DOHH2 (cell line): ENCODE measurements at regions not wholly inside any gene's neighbourhood (a gene's known extent, or its start where the extent isn't known, plus 50 kb on each side); places are given as distances from the start of the nearest gene placed in this dataset.

Source experiments
- H3F3A ChIP-seq: fragments of 200-600 bp; sonication (generic), shearing (Covaris generic); 2 replicates; pipeline ENCODE4 v1.6.0; 2016; ENCODE audit warnings: antibody characterized with exemption, mild to moderate bottlenecking; ENCODE audit not compliant: control insufficient read depth, insufficient read depth
- H3K27ac ChIP-seq: fragments of 200-600 bp; sonication (generic); 2 replicates; pipeline ENCODE4 v1.5.1; 2014; ENCODE audit warnings: low read depth, mild to moderate bottlenecking, low read length, moderate library complexity
- H3K27me3 ChIP-seq: fragments of 200-600 bp; sonication (generic); 2 replicates; pipeline ENCODE4 v1.6.1; 2014; ENCODE audit warnings: mild to moderate bottlenecking, low read length, mixed read lengths; ENCODE audit not compliant: control insufficient read depth
- H3K36me3 ChIP-seq: fragments of 200-600 bp; sonication (generic); 2 replicates; pipeline ENCODE4 v1.6.1; 2014; ENCODE audit warnings: mild to moderate bottlenecking, low read length, moderate library complexity, mixed read lengths; ENCODE audit not compliant: control insufficient read depth
- H3K4me1 ChIP-seq: fragments of 200-600 bp; sonication (generic); 2 replicates; pipeline ENCODE4 v1.6.1; 2014; ENCODE audit warnings: mild to moderate bottlenecking, low read length, mixed read lengths; ENCODE audit not compliant: control insufficient read depth
- H3K4me2 ChIP-seq: fragments of 200-600 bp; sonication (generic); 2 replicates; pipeline ENCODE4 v1.6.0; 2014; ENCODE audit warnings: mild to moderate bottlenecking, low read length, moderate library complexity
- H3K4me3 ChIP-seq: fragments of 200-600 bp; sonication (generic); 2 replicates; pipeline ENCODE4 v1.5.1; 2014; ENCODE audit warnings: mild to moderate bottlenecking, low read length, mixed read lengths
- H3K79me2 ChIP-seq: fragments of 200-600 bp; sonication (generic); 2 replicates; pipeline ENCODE4 v1.6.1; 2014; ENCODE audit warnings: mild to moderate bottlenecking, low read length, mixed read lengths; ENCODE audit not compliant: control insufficient read depth
- H3K9me2 ChIP-seq: fragments of 200-600 bp; sonication (generic); replicated peaks from 2 replicates; pipeline ENCODE4 v1.6.1; 2014; ENCODE audit warnings: mild to moderate bottlenecking, low read length, mixed read lengths; ENCODE audit not compliant: control insufficient read depth
- H3K9me3 ChIP-seq: fragments of 200-600 bp; sonication (generic); 2 replicates; pipeline ENCODE4 v1.6.1; 2014; ENCODE audit warnings: antibody characterized with exemption, low read length, mixed read lengths; ENCODE audit not compliant: control insufficient read depth, insufficient read depth
- H4K20me1 ChIP-seq: fragments of 200-600 bp; sonication (generic); 2 replicates; pipeline ENCODE4 v1.6.0; 2014; ENCODE audit warnings: low read depth, mild to moderate bottlenecking, antibody characterized with exemption, low read length, moderate library complexity; ENCODE audit not compliant: control insufficient read depth, insufficient read depth
- EZH2phosphoT487 ChIP-seq: fragments of 200-600 bp; sonication (generic); IDR thresholded peaks from 2 replicates; pipeline ENCODE4 v1.6.1; 2017; ENCODE audit warnings: borderline replicate concordance, mild to moderate bottlenecking, antibody characterized with exemption, low read length, moderate library complexity, mixed read lengths
- TF ChIP-seq, protein P1 (sequence below): fragments of 200-600 bp; sonication (generic); IDR thresholded peaks from one replicate; pipeline ENCODE4 v1.5.1; 2014; ENCODE audit warnings: antibody characterized with exemption, mild to moderate bottlenecking, low read depth, low read length; ENCODE audit not compliant: poor library complexity, severe bottlenecking

DNA sequence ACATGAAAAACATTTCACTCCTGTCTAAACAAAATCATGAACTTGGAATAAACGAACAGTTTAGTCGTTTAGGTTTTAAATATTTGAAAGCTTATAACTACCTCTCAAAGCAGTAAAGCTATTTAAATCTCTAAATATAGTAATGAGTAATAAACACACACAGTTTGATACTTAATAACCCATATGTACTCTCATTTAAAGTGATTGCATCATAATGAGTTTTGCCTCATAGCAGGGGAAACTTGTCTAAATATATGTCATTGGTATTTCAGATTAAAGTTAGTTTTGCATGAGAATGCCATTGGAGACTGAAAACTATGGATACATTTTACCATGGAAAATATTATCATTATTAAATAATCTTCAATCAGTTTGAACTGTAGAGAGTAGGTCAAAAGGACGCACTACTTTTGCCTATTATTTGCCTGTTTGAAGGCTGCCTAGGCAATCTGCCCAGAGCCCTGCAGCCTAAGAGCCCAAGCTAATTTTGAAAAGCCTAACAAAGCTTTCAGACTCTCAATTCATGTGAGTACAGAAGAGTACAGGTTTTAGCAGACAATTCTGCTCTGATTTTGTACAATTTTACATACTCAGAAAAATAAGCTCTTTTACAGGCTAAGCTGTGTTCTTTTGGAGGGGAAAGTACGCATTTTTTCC lies 632.8 kb downstream of the HACE1 start:
- Histone ChIP-seq H3K79me2 (no peaks in the 10 kb centered on the region), H3K4me1 (no peaks in the 10 kb centered on the region), H3K9me3 (no peaks in the 10 kb centered on the region), H3K4me2 (no peak overlapping the region), H4K20me1 (no peaks in the 10 kb centered on the region), H3K27ac (no peak overlapping the region), H3K36me3 (no peaks in the 10 kb centered on the region), H3F3A (no peaks in the 10 kb centered on the region), H3K4me3 (no peak overlapping the region), H3K27me3 (no peaks in the 10 kb centered on the region), H3K9me2 (no peaks in the 10 kb centered on the region)
- TF ChIP-seq, protein P1, sequence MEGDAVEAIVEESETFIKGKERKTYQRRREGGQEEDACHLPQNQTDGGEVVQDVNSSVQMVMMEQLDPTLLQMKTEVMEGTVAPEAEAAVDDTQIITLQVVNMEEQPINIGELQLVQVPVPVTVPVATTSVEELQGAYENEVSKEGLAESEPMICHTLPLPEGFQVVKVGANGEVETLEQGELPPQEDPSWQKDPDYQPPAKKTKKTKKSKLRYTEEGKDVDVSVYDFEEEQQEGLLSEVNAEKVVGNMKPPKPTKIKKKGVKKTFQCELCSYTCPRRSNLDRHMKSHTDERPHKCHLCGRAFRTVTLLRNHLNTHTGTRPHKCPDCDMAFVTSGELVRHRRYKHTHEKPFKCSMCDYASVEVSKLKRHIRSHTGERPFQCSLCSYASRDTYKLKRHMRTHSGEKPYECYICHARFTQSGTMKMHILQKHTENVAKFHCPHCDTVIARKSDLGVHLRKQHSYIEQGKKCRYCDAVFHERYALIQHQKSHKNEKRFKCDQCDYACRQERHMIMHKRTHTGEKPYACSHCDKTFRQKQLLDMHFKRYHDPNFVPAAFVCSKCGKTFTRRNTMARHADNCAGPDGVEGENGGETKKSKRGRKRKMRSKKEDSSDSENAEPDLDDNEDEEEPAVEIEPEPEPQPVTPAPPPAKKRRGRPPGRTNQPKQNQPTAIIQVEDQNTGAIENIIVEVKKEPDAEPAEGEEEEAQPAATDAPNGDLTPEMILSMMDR, result no peak
- no peak for TF ChIP-seq EZH2phosphoT487

DNA sequence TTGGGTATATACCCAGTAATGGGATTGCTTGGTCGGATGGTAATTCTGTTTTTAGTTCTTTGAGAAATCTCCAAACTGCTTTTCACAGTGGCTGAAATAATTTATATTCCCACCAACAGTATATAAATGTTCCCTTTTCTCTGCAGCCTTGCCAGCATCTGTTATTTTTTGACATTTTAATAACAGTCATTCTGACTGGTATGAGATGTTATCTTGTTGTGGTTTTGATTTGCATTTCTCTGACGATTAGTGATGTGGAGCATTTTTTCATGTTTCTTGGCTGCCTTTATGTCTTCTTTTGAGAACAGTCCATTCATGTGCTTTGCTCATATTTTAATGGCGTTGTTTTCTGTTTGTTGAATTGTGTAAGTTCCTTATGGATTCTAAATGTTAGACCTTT lies 641.6 kb downstream of the HACE1 start:
- Histone ChIP-seq H3K36me3 (no peaks in the 10 kb centered on the region), H3K27me3 (no peaks in the 10 kb centered on the region), H3K79me2 (no peaks in the 10 kb centered on the region), H3K27ac (no peak overlapping the region), H3F3A (no peaks in the 10 kb centered on the region), H3K9me2 (no peaks in the 10 kb centered on the region), H4K20me1 (no peaks in the 10 kb centered on the region), H3K9me3 (no peaks in the 10 kb centered on the region), H3K4me2 (no peak overlapping the region), H3K4me3 (no peak overlapping the region), H3K4me1 (no peaks in the 10 kb centered on the region)
- TF ChIP-seq, protein P1, result no peak
- TF ChIP-seq EZH2phosphoT487, result no peak

DNA sequence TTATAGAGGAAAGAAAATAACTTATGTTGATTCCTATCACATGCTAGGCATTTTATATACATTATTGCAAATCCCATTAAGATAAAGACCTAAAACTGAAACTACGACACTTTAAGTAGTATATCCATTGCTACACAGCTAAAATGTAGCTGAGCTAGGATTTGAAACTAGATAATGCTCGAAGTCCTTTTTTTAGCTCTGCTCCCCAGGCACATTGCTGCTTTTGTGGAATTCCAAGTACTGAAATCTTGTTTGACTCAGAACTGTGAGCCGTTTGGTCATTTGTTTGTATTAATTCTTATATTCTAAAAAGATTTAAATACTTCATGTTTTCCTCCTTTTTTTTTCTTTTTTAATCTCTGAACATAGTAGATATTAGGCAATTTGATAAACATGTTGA lies 644.8 kb downstream of the HACE1 start:
- Histone ChIP-seq H3K79me2 (no peaks in the 10 kb centered on the region), H3K36me3 (no peaks in the 10 kb centered on the region), H3K27me3 (no peaks in the 10 kb centered on the region), H3K4me2 (no peak overlapping the region), H3K4me3 (no peak overlapping the region), H3F3A (no peaks in the 10 kb centered on the region), H4K20me1 (no peaks in the 10 kb centered on the region), H3K4me1 (no peaks in the 10 kb centered on the region), H3K27ac (no peak overlapping the region), H3K9me3 (no peaks in the 10 kb centered on the region), H3K9me2 (no peaks in the 10 kb centered on the region)
- TF ChIP-seq, protein P1, result no peak
- TF ChIP-seq EZH2phosphoT487, result no peak
